GM18505 (cell line): ENCODE measurements at regions not wholly inside any gene's neighbourhood (a gene's known extent, or its start where the extent isn't known, plus 50 kb on each side); places are given as distances from the start of the nearest gene placed in this dataset.

ENCODE experiments used
- ATAC-seq: cut with Tn5 transposase; IDR thresholded peaks from one replicate; pipeline ENCODE4 v1.9.1; 2021; ENCODE audit not compliant: unreplicated experiment
- POLR2A ChIP-seq: IDR thresholded peaks from 4 replicates; pipeline ENCODE4 v1.6.1; 2011; ENCODE audit warnings: borderline replicate concordance; ENCODE audit not compliant: insufficient read depth, insufficient read length; ENCODE audit errors: extremely low read depth

- no peak for ATAC-seq
Measured at GRCh38 chr14:101131451-101131916, 228.0 kb upstream of the RTL1 start.

DNA sequence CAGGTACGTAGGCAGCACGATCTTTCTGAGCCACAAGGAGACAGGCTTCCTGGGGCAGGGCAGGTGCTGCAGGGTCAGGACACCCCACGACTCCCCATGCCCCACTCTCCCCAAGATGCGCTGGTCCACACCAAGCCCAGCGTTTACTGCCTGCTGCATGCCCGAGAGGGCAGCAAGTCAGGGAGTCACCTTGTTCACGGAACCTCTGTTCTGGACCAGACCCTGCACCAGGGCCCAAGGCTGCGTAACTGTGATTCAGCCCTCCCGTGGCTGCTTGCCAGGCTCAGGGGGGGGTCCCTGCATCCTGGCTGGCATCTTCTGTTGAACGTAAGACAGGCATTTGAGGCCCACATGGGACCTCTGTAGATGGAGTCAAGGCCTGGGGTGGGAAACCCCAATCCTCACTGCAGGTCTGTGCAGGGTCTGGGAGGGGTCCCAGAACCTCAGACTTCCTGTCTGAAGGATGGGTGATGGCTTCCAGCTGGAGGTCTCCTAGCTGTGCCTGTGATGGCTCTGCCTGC lies 228.6 kb upstream of the RTL1 start:
- no peak for TF ChIP-seq POLR2A
- ATAC-seq: no peak

More at GRCh38 chr14:101131451-101131916, 228.0 kb upstream of the RTL1 start:
- TF ChIP-seq POLR2A: no peak

DNA sequence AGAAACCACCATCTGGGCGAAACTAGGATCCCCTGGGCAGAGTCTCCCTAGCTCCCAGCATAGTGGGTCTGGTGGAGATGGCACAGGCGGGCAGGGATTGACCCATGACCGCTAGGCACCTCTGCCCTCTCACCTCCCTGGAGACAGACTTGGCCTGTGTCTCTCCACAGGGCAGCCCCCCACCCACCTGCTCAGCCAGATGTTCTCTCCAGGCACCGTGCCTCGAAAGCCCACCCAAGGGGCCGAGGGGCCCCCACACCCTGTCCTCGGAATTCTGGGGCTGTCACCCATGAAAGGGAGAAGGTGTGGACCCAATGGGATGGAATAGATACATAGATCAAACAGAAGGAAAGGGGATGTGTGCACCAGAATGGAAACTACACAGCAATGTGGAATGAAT lies 229.1 kb upstream of the RTL1 start:
- no peak for ATAC-seq
- TF ChIP-seq POLR2A: no peak

GRCh38 chr14:101133068-101133467 lies 229.5 kb upstream of the RTL1 start:
- no peak for ATAC-seq
- no peak for TF ChIP-seq POLR2A

DNA sequence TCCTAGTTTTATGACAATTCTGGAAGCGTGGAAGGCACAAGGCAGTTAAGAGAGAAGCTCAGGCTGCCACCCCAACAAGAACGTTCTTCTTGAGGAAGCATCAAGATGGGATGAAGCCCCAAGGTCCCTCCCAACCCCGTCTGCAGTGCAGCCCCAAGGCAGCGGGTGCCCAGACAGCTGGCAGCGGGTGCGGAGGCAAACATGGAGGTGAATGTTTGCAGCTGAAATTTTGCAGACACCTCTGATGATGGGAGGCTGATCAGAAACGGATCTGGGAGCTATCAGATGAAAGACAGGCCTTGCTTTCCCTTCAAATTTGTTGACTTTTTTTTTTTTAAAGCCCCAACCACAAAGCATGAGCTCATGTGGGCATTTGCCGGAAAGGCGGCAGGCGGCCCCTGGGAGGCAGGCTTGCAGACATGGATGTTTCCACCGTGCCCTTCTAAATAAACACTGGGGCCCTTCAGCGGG lies 230.7 kb upstream of the RTL1 start:
- no peak for TF ChIP-seq POLR2A
- ATAC-seq: no peak

- ATAC-seq: no peak
- no peak for TF ChIP-seq POLR2A
Measured at GRCh38 chr14:101134851-101135433, 231.4 kb upstream of the RTL1 start.

DNA sequence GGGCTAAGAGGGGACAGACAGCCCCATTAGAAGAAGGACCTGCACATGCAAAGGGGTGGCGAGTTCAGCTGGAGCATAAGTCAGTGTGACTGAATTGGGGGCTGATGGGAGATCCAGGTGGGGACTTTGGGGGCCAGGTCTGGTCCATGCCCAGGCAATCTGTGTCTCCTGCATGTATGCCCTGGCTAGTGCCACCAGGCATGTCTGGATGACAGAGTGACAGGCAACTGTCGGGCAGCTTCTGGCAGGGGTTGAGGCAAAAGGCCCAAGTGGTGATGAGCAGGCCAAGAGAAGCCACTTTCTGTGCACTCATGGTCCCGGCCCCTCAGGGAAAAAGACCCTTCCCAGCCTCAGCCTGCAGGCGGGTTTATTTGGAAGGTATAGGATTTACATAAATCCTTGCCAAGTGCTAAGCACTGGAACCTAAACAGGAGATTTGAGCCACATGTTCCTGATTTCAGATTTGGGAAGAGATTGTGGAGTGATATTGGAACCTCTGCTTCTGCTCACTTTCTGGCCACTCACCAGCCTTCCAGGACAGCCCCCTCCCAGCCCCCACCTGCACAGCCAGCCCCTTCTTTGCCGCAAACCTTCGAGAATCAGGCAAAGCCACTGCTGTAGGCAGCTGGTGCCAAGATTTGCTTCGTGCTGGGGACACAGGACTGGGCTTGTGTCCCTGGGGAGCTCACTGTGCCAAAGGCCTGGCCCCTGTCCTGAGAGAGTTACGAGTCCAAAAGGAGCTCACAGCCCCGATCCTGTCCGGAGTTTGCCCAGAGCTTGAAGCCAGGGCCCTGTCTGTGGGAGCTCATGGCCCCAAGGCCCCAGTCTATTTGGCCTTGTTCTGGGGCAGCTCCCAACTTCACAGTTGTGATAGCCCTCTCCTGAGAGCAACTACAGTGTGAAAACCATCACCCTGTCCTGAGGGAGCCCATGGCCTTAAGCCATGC lies 232.5 kb upstream of the RTL1 start:
- TF ChIP-seq POLR2A: no peak
- no peak for ATAC-seq

DNA sequence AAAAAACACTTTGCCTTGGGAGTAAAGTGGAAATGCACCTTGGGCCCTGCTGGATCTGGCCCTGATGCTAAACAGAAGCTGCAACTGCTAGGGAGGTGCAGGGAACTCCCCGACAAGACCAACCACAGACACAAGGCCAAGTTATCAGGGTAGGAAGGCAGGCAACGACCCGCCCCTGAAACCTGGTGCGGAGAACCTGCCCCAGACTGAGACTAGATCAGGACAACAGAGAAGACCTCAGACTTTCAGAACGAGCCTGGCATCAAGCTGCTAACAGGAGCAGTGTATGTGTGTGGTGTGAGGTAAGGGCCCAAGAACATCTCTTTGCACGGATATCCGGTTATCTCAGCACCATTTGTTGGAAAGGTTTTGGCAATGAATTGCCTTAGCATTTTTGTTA lies 233.7 kb upstream of the RTL1 start:
- no peak for ATAC-seq
- TF ChIP-seq POLR2A: no peak

GRCh38 chr14:101147848-101148247 lies 244.3 kb upstream of the RTL1 start:
- no peak for ATAC-seq
- TF ChIP-seq POLR2A: no peak

GRCh38 chr14:101150039-101150610 lies 246.6 kb upstream of the RTL1 start:
- ATAC-seq: no peak
- TF ChIP-seq POLR2A: no peak

DNA sequence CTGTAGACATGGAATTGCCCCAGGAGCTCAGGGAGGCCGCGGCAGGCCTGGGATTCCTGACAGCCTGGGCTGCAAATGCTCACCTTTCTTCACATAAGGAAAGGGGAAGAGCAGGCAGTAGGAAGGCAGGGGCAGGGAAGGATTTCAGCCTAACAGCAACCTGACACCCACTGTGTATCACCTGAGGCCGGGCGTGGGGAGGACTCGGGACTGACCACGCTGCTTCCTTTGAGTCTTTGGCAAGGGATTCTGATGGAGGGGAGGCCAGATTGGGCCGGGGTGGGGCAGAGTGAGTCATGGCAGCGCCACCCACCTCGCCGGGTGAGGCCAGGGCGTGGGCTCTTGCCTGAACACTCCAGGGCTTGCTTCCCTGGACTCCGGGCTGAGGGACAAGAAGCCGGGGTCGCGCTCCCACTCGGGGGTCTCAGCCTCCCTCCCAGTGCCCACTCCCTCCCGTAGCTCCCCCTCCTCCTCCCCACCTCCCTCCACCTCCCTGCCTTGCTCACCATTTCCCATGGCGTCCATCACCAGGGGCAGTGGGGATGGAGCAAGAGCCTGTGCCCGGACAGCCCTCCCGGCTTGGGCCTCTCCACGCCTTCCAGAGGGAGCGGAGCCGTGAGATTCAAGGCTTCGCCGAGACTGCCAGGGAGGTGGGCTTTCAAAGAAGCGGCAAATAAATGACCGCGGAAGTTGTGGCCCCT lies 247.9 kb upstream of the RTL1 start:
- no peak for ATAC-seq
- TF ChIP-seq POLR2A: no peak

GRCh38 chr14:101151927-101152305 lies 248.4 kb upstream of the RTL1 start:
- TF ChIP-seq POLR2A: no peak
- ATAC-seq: no peak

GRCh38 chr14:101152855-101153254 lies 249.3 kb upstream of the RTL1 start:
- no peak for TF ChIP-seq POLR2A
- ATAC-seq: no peak
